ENCODE measurements at regions not wholly inside any gene's neighbourhood (a gene's known extent, or its start where the extent isn't known, plus 50 kb on each side); places are given as distances from the start of the nearest gene placed in this dataset.
"Not testable (repeated sequence)": the region's sequence is repeated elsewhere in the genome, so short reads cannot be mapped to it uniquely, and the experiment has no call there.

GRCh38 chr4:43457866-43458265 lies 565.4 kb downstream of the GRXCR1 start:
- DNase-seq = no peak

DNA sequence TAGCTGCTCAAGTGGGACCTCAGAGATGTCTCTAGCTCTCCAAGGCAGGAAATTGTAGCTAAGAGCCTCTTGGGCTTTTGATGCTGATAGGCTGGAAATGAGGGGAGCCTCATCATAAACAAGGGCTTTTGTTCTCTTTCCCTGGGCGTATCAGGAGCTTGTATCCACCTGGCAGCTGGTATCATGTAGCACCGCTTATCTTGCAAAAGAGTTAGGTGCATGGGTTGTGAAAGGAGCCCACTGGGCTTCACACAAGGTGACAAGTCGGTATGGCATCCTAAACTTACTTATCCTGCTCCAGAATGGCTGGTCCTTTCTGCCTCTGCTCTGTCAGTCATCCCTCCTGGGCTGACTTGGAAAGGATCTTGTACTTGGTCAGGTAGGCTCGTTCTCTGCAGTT lies 565.8 kb downstream of the GRXCR1 start:
- DNase-seq = no peak

GRCh38 chr4:43471950-43472349 lies 579.4 kb downstream of the GRXCR1 start:
- no peak for DNase-seq

GRCh38 chr4:43481526-43481925 lies 589.0 kb downstream of the GRXCR1 start:
- DNase-seq = no peak

DNA sequence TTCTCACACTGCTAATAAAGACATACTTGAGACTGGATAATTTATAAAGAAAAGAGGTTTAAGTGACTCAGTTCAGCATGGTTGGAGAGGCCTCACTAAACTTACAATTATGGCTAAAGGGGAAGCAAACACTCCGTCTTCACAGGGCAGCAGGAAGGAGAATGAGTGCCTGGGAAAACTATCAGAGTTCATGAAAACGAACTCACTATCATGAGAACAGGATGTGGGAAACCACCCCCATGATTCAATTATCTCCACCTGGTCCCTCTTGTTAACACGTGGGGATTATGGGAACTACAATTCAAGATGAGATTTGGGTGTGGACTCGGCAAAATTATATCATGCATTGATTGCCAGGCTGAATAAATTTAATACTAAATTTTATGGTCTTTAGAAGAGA lies 592.7 kb downstream of the GRXCR1 start:
- DNase-seq = no peak

DNA sequence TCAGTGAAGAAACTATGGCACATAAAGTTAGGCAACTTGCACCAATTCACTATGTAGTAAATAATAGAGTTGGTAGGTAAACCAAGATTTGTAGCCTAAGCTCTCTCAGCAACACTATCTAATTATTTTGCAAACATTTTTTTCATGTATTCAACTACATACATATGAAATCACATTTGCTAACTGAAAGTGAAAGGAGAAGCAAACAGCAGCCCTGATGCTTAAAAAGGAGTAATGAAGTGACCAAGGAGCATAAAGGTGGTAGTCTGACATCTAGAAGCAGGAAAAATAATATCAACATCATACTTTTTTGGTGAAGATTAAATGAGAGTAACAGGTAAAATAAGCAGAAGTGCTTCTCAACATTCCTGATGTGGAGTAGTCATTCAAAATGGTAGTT lies 603.7 kb downstream of the GRXCR1 start:
- DNase-seq = no peak

GRCh38 chr4:43496602-43497001 lies 604.1 kb downstream of the GRXCR1 start:
- no peak for DNase-seq

GRCh38 chr4:43505823-43506222 lies 613.3 kb downstream of the GRXCR1 start:
- DNase-seq = not testable (repeated sequence)

DNA sequence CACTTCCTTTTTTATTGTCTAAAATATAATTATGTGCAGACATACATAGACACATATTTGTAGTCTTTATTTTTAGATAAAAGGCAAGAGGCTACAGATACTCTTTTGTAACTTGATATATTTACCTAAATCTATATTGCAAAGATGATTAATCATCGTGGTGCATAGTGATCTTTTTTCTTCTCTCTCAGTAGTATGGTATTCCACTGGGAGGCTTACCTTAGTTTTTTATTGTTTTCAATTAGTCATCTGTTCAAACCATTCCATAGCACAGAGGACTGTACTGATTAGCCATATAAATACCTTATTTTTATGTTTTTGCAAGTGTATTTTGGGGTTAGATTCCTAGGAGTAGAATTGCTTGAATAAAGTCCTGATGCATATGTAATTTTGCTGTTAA lies 619.7 kb downstream of the GRXCR1 start:
- no peak for DNase-seq

DNA sequence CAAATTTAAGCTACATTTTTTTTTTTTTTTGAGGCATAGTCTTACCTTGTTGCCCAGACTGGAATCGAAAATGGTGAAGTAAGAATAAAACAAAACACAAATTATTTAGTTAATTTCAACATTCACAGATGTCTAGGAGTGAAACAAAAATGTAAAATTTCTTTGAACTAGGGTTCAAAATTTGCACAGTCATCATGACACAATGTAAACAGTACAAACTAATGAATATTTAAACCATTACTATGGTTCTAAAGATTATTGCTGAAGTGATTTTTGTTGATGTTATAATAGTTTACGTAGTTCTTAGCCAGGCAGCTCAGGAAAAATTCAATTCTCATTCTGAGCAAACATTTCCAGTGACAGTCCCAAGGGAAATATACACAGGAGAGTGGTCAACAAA lies 633.1 kb downstream of the GRXCR1 start:
- no peak for DNase-seq

GRCh38 chr4:43547561-43547960 lies 655.0 kb downstream of the GRXCR1 start:
- no peak for DNase-seq

GRCh38 chr4:43550981-43551627 lies 658.6 kb downstream of the GRXCR1 start:
- DNase-seq = no peak

DNA sequence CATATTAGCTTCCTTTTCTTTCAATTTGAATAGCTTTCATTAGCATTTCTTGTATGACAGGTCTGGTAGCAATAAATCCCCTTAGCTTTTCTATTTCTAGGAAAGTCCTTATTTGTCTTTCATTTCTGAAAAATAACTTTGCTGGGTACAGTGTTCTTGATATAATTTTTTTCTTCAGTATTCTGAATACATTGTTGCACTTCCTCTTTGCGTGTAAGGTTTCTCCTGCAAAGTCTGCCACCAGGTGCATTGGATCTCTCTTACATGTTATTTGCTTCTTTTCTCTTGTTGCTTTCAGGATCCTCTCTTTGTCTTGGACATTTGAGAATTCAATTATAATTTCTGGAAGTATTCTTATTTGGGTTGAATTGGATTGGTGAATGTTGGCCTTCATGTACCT lies 663.7 kb downstream of the GRXCR1 start:
- DNase-seq = no peak

DNA sequence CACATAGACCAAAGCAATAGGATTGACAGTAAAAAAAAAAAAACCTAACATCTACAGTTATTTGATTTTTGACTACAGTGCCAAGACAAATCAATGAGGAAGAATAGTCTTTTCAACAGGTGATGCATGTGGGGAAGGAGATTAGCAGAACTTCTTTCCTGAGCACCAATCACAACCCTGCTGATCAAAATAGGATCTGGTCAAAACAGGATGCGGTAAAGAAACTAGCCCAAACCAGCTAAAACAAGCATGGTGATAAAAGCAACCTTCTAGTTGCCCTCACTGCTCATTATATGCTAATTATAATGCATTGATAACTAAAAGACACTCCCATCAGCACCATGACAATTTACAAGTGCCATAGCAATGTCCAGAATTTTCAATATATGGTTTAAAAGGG lies 667.5 kb downstream of the GRXCR1 start:
- DNase-seq = no peak

GRCh38 chr4:43564107-43564506 lies 671.6 kb downstream of the GRXCR1 start:
- no peak for DNase-seq

DNA sequence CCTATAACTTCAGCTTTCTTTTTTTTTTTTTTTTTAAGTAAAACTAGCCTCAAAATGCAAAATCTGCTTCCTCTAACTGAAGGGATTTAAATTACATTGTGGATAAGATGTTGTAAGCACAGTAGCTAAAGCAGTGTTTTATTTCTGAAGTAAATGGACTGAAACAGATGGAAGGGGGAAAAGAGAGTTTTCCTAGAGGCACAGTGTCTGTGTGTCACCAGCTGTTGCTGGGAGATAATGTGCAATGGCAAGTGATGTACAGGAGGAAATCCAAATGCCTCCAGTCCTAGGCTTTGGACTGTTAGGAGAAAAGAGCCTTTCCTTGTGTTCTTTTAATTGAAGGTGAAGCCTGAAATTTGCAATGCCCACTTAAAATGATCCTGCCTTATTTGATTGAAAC lies 672.1 kb downstream of the GRXCR1 start:
- no peak for DNase-seq

- DNase-seq = no peak
These were observed 675.1 kb downstream of the GRXCR1 start for GRCh38 chr4:43567644-43568043.

- no peak for DNase-seq
These were observed 694.3 kb downstream of the GRXCR1 start for GRCh38 chr4:43586813-43587212.

DNA sequence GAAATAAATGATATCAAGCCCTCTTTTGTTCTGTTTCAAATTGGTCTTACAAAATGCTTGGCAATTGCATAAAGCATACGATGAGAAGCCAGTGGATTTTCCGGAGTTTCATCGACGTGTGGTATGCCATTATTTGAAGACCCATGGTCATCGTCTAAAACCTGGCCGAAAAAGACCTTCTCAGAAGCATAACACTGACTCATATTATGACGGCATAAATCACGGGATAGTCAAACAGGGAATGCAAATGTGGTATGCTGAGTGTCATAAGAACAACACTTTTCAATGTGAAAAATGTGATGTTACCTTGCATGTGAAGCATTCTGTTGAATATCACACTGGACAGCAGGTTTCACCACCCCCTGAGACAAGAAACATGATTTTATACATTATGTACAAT lies 695.2 kb downstream of the GRXCR1 start:
- DNase-seq = no peak

- DNase-seq = no peak
These were observed 714.9 kb downstream of the GRXCR1 start for GRCh38 chr4:43607400-43607799.

GRCh38 chr4:43607827-43608461 lies 715.4 kb downstream of the GRXCR1 start:
- no peak for DNase-seq

- DNase-seq = no peak
These were observed 726.7 kb downstream of the GRXCR1 start for GRCh38 chr4:43619219-43619618.

DNA sequence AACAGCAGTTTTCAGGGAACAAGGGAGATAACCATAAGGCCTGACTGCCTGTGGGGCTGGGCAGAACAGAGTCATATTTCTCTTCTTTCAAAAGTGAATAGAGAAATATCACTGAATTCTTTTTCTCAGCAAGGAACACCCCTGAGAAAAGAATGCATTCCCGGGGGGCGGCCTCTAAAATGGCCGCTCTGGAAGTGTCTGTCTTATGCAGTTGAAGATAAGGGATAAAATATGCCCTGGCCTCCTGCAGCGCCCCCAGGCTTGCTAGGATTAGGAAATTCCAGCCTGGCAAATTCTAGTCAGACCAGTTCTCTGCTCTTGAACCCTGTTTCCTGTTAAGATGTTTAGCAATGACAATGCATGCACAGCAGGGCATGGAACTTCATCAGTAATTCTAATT lies 745.4 kb downstream of the GRXCR1 start:
- DNase-seq = not testable (repeated sequence)

DNA sequence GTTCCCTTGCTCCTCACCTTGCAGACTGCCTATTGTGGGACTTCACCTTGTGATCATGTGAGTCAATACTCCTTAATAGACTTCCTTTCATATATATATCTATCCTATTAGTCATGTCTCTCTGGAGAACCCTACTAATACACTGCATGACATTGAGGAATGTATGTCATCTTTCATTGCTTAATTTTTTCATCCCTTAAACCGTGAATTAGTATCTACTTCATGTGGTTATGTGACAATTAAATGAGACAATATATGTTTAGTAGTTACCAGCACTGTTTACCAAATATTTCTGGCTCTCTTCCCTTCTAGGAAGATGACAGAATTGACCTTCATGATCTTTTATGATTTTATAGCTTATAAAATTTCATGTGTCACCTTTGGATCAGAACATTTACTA lies 759.5 kb downstream of the GRXCR1 start:
- DNase-seq = no peak

GRCh38 chr4:43659547-43659946 lies 767.0 kb downstream of the GRXCR1 start:
- not testable (repeated sequence) for DNase-seq

All from activated CD4-positive, alpha-beta T cell treated with anti-CD3 and anti-CD28 coated beads for 4 hours (primary cell).